DMS79 treated with DMSO at 0.1 percent for 48 hours (cell line): ENCODE measurements at regions not wholly inside any gene's neighbourhood (a gene's known extent, or its start where the extent isn't known, plus 50 kb on each side); places are given as distances from the start of the nearest gene placed in this dataset.
"Not testable (repeated sequence)": the region's sequence is repeated elsewhere in the genome, so short reads cannot be mapped to it uniquely, and the experiment has no call there.

Source experiments
- DNase-seq: peaks from one replicate; lab custom pipeline; 2025; lab: John Stamatoyannopoulos, UW

GRCh38 chr3:177852001-177852807 lies 654.9 kb upstream of the TBL1XR1 start:
- DNase-seq, result no peak

GRCh38 chr3:177855021-177855420 lies 657.7 kb upstream of the TBL1XR1 start:
- no peak for DNase-seq

- DNase-seq, result no peak
Measured at GRCh38 chr3:177860184-177860583, 662.9 kb upstream of the TBL1XR1 start.

GRCh38 chr3:177862962-177863491 lies 665.7 kb upstream of the TBL1XR1 start:
- no peak for DNase-seq

- not testable (repeated sequence) for DNase-seq
Measured at GRCh38 chr3:177871267-177871666, 665.0 kb upstream of the KCNMB2 start.

GRCh38 chr3:177878192-177878591 lies 658.0 kb upstream of the KCNMB2 start:
- DNase-seq, result no peak

GRCh38 chr3:177878957-177879356 lies 657.3 kb upstream of the KCNMB2 start:
- DNase-seq, result no peak

- DNase-seq, result no peak
Measured at GRCh38 chr3:177881351-177881750, 654.9 kb upstream of the KCNMB2 start.

- no peak for DNase-seq
Measured at GRCh38 chr3:177882124-177882648, 654.0 kb upstream of the KCNMB2 start.

- no peak for DNase-seq
Measured at GRCh38 chr3:177883091-177883490, 653.1 kb upstream of the KCNMB2 start.

- DNase-seq, result no peak
Measured at GRCh38 chr3:177883957-177884356, 652.3 kb upstream of the KCNMB2 start.

- no peak for DNase-seq
Measured at GRCh38 chr3:177885063-177885462, 651.2 kb upstream of the KCNMB2 start.

GRCh38 chr3:177886501-177886900 lies 649.7 kb upstream of the KCNMB2 start:
- DNase-seq, result no peak

GRCh38 chr3:177887475-177887874 lies 648.8 kb upstream of the KCNMB2 start:
- DNase-seq, result no peak

GRCh38 chr3:177889161-177889560 lies 647.1 kb upstream of the KCNMB2 start:
- DNase-seq, result no peak

GRCh38 chr3:177889652-177890358 lies 646.4 kb upstream of the KCNMB2 start:
- no peak for DNase-seq

GRCh38 chr3:177890359-177890683 lies 645.9 kb upstream of the KCNMB2 start:
- no peak for DNase-seq

GRCh38 chr3:177891569-177891968 lies 644.7 kb upstream of the KCNMB2 start:
- not testable (repeated sequence) for DNase-seq

GRCh38 chr3:177893331-177893730 lies 642.9 kb upstream of the KCNMB2 start:
- no peak for DNase-seq

GRCh38 chr3:177894081-177894728 lies 642.0 kb upstream of the KCNMB2 start:
- DNase-seq, result no peak

GRCh38 chr3:177898185-177898584 lies 638.1 kb upstream of the KCNMB2 start:
- no peak for DNase-seq

- no peak for DNase-seq
Measured at GRCh38 chr3:177899275-177900067, 636.8 kb upstream of the KCNMB2 start.
